K562 (cell line): ENCODE measurements at regions not wholly inside any gene's neighbourhood (a gene's known extent, or its start where the extent isn't known, plus 50 kb on each side); places are given as distances from the start of the nearest gene placed in this dataset.

Source experiments
- ATAC-seq: fragments of 200-7000 bp; cut with Tn5 transposase; 3 replicates; pipeline ENCODE4 v1.9.1; 2020; ENCODE audit warnings: moderate library complexity
- BruUV-seq: library from RNA; stranded (reverse); fragments of 400-500 nt; replicated peaks from 2 replicates; lab custom pipeline; 2021; lab: Mats Ljungman, UMichigan
- CTCF ChIA-PET: fragments of 300-600 bp; formaldehyde crosslinking; extraction: SDS; loops from one replicate; lab custom pipeline; 2021; ENCODE audit warnings: low intra/inter-chr PET ratio; lab: Yijun Ruan, JAX
- POLR2A ChIA-PET: fragments of 300-600, 350-650 bp; sonication (Branson Sonifier 250); formaldehyde crosslinking; extraction: SDS; loops from one replicate; lab custom pipeline; 2021; ENCODE audit warnings: antibody characterized with exemption, inconsistent platforms; lab: Yijun Ruan, JAX
- DNase-seq, 4 experiments: peaks; one replicate each; pipeline versions ENCODE4 v3.0.0 to v3.0.0-alpha.2; 2011 to 2018; ENCODE audit warnings: low spot score in 3 of 4, mixed read lengths in 3 of 4; ENCODE audit errors: extremely low read depth in 1 of 4
- FAIRE-seq: peaks from 2 replicates; lab custom pipeline; 2011; peaks lifted over from hg19 to GRCh38; lab: Jason Lieb, UNC
- H2AFZ ChIP-seq: 2 replicates; pipeline ENCODE4 v1.6.0; 2011; ENCODE audit warnings: low read depth, low read length, control low read depth, inconsistent platforms
- H3K27ac ChIP-seq: fragments of 200-600 bp; 3 replicates; pipeline ENCODE4 v1.8.0; 2011; ENCODE audit warnings: low read depth, mild to moderate bottlenecking, control low read depth, inconsistent platforms, low read length, moderate library complexity, mixed read lengths; ENCODE audit errors: extremely low read depth
- H3K27me3 ChIP-seq, 2 experiments: fragments of 300-600 bp in 1 of 2; 2 replicates in 1 of 2; 3 replicates in 1 of 2; pipeline versions ENCODE4 v1.6.0 to v1.8.0; 2011; ENCODE audit warnings: inconsistent platforms in 2 of 2, low read length in 2 of 2, mild to moderate bottlenecking in 1 of 2, mixed read lengths in 1 of 2, moderate library complexity in 1 of 2; ENCODE audit not compliant: control insufficient read depth in 2 of 2, insufficient read depth in 2 of 2
- H3K36me3 ChIP-seq: fragments of 300-600 bp; 3 replicates; pipeline ENCODE4 v1.8.0; 2011; ENCODE audit warnings: mild to moderate bottlenecking, low read length, inconsistent platforms; ENCODE audit not compliant: control insufficient read depth, insufficient read depth
- H3K4me1 ChIP-seq, 2 experiments: fragments of 200-600 bp in 1 of 2; replicated peaks in 1 of 2; 2 replicates in 1 of 2; 3 replicates in 1 of 2; pipeline versions ENCODE4 v1.5.1 to v1.8.0; 2011; ENCODE audit warnings: inconsistent platforms in 2 of 2, low read length in 2 of 2, mild to moderate bottlenecking in 1 of 2, mixed read lengths in 1 of 2, moderate library complexity in 1 of 2; ENCODE audit not compliant: control insufficient read depth in 2 of 2, insufficient read depth in 2 of 2
- H3K4me2 ChIP-seq: 2 replicates; pipeline ENCODE4 v1.6.1; 2011; ENCODE audit warnings: low read length, control low read depth, inconsistent platforms, mixed read lengths; ENCODE audit not compliant: insufficient read depth
- H3K4me3 ChIP-seq: fragments of 200-600 bp; sonication (generic), shearing (Covaris generic); 2 replicates; pipeline ENCODE4 v1.5.1; 2016; ENCODE audit warnings: control low read depth, inconsistent platforms
- H3K79me2 ChIP-seq: fragments of 200-600 bp; 3 replicates; pipeline ENCODE4 v1.8.0; 2011; ENCODE audit warnings: low read length, inconsistent platforms; ENCODE audit not compliant: control insufficient read depth, insufficient read depth
- H3K9ac ChIP-seq, 2 experiments: 2 replicates each; pipeline versions ENCODE4 v1.6.0 to v1.6.1; 2011; ENCODE audit warnings: low read depth in 2 of 2, low read length in 2 of 2, control low read depth in 1 of 2, inconsistent platforms in 1 of 2, mild to moderate bottlenecking in 1 of 2, mixed read lengths in 1 of 2; ENCODE audit not compliant: insufficient read depth in 1 of 2
- H3K9me1 ChIP-seq: one replicate; pipeline ENCODE4 v1.6.0; 2011; ENCODE audit warnings: inconsistent platforms, mild to moderate bottlenecking, low read length, moderate library complexity; ENCODE audit not compliant: control insufficient read depth, insufficient read depth
- H3K9me3 ChIP-seq: replicated peaks from 2 replicates; pipeline ENCODE4 v1.5.1; 2011; ENCODE audit warnings: low read depth, low read length, inconsistent platforms; ENCODE audit not compliant: control insufficient read depth, insufficient read depth
- H4K20me1 ChIP-seq: replicated peaks from 2 replicates; pipeline ENCODE4 v1.6.1; 2011; ENCODE audit warnings: low read length, inconsistent platforms, mixed read lengths; ENCODE audit not compliant: control insufficient read depth, insufficient read depth
- ETV5 ChIP-seq: sonication (generic); formaldehyde crosslinking; IDR thresholded peaks from 2 replicates; pipeline ENCODE4 v1.4.0; 2020; ENCODE audit warnings: low read depth, mild to moderate bottlenecking, missing genetic modification reagents
- HMG20B ChIP-seq: fragments of 250-450 bp; sonication (Bioruptor Pico); IDR thresholded peaks from 2 replicates; pipeline ENCODE4 v1.5.0; 2021; ENCODE audit warnings: mild to moderate bottlenecking
- KLF1 ChIP-seq: fragments of 450-650 bp; IDR thresholded peaks from 2 replicates; pipeline ENCODE4 v1.6.1; 2016; ENCODE audit warnings: missing genetic modification characterization, missing compliant biosample characterization
- MYC ChIP-seq, 2 experiments: fragments of 250-450 bp in 1 of 2; sonication (Bioruptor Pico) in 1 of 2; IDR thresholded peaks; 2 replicates each; pipeline versions ENCODE4 v1.5.1 to v1.6.1; 2012 to 2021; ENCODE audit warnings: low read depth in 2 of 2, borderline replicate concordance in 1 of 2, improper control_type of control experiment in 1 of 2, low read length in 1 of 2, mild to moderate bottlenecking in 1 of 2, moderate library complexity in 1 of 2
- RBM22 ChIP-seq: fragments of 200-400 bp; formaldehyde crosslinking; IDR thresholded peaks from 2 replicates; pipeline ENCODE4 v1.6.1; 2018; ENCODE audit warnings: low read length, low read depth; ENCODE audit not compliant: poor library complexity, severe bottlenecking
- RCOR1 ChIP-seq, 2 experiments: IDR thresholded peaks; 2 replicates each; pipeline ENCODE4 v1.6.1; 2012; ENCODE audit warnings: low read depth in 2 of 2, low read length in 2 of 2, borderline replicate concordance in 1 of 2, improper control_type of control experiment in 1 of 2
- THRAP3 ChIP-seq: fragments of 450-650 bp; IDR thresholded peaks from 2 replicates; pipeline ENCODE4 v1.6.1; 2016; ENCODE audit warnings: mild to moderate bottlenecking, inconsistent platforms, borderline replicate concordance
- ZNF584 ChIP-seq: fragments of 200-800 bp; sonication (Bioruptor generic); IDR thresholded peaks from 2 replicates; pipeline ENCODE4 v1.6.1; 2016; ENCODE audit warnings: low read depth, mild to moderate bottlenecking, missing genetic modification characterization, missing compliant biosample characterization
- WGBS: fragments of 100-300 bp; shearing (Covaris generic); methylation state at CpG from one replicate; pipeline ENCODE4 v1.1.6; 2016; ENCODE audit warnings: low coverage, mixed read lengths; ENCODE audit not compliant: insufficient coverage; ENCODE audit errors: missing lambda C conversion rate; 5-methylcytosine and 5-hydroxymethylcytosine counted together
- in situ Hi-C: fragments of 300-500 bp; cut with MboI; formaldehyde crosslinking; loops from 4 replicates; pipeline ENCODE4 v1.15.0; 2018; ENCODE audit warnings: inconsistent platforms, mixed read lengths
- intact Hi-C: fragments of 100-400 bp; cut with micrococcal nuclease; formaldehyde crosslinking; loops from 2 replicates; pipeline ENCODE4 v1.14.2; 2022
- TF ChIP-seq, protein P1 (sequence below): fragments of 450-650 bp; IDR thresholded peaks from 2 replicates; pipeline ENCODE4 v1.6.1; 2016
- TF ChIP-seq, protein P2 (sequence below): fragments of 250-450 bp; sonication (Bioruptor Pico); IDR thresholded peaks from 2 replicates; pipeline ENCODE4 v1.8.0; 2022; ENCODE audit warnings: moderate library complexity, mild to moderate bottlenecking, inconsistent platforms
- TF ChIP-seq, protein P3 (sequence below): IDR thresholded peaks from 2 replicates; pipeline ENCODE4 v1.6.1; 2011; ENCODE audit warnings: borderline replicate concordance, low read depth, mild to moderate bottlenecking, moderate library complexity, low read length; ENCODE audit not compliant: insufficient read depth, poor library complexity, severe bottlenecking
- TF ChIP-seq, protein P4 (sequence below), 2 experiments: fragments of 250-450 bp in 1 of 2; fragments of 450-650 bp in 1 of 2; sonication (Bioruptor Pico) in 1 of 2; IDR thresholded peaks; 2 replicates each; pipeline versions ENCODE4 v1.6.1 to v1.8.0; 2016 to 2021; ENCODE audit warnings: mild to moderate bottlenecking in 2 of 2, moderate library complexity in 2 of 2, missing compliant biosample characterization in 1 of 2, missing genetic modification characterization in 1 of 2

DNA sequence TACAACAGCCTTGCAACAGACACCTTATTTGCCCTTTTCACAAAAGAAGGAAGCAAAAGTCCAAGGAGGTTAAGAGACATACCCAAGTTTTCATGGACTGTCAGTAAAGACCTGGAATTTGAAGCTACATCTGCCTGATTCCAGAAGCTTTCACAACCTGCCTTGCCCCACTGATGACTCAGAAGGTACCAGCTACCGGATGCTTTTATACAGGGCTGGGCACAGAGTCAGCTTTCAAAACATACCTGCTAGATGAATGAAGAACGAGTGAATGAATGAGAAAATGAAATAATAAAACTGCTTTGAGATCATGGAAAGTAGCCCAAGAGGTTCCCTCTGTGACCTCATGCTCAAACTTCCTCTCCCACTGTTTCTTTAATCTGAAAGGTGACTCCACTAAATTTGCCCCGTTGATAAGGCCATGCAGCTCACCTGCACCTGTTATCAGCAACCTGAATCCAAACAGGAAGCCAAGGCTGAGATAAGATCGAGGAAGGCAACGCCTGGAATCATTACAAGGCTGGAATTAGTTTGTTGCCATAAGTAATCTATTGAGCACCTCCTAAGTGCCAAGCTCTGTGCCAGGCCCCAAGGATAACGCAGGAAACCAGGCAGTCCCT lies 151.5 kb downstream of the WDR11 start:
- no TSS peak for BruUV-seq
- H3K9me3 ChIP-seq: peaks cover 3% of the 10 kb centered on the region; the same call in 1 of the 2 replicates
- H2AFZ ChIP-seq: no peak overlapping the region
- ATAC-seq (no peak), DNase-seq (no peak), FAIRE-seq (no peak)
- H3K4me3 ChIP-seq: no peak overlapping the region
- H3K79me2 ChIP-seq: no peaks in the 10 kb centered on the region
- ChIA-PET POLR2A (no interaction called here), CTCF (no interaction called here)
- no peak overlapping the region for H3K9ac ChIP-seq
- no peaks in the 10 kb centered on the region for H4K20me1 ChIP-seq
- TF ChIP-seq KLF1 (no peak), ZNF584 (CRISPR knock-in tag) (no peak), RCOR1 (IDR thresholded peaks at IDR 0.05; ENCODE audit: borderline replicate concordance in 1 of 2, low read depth in 2 of 2, low read length in 2 of 2) (no peak), ETV5 (CRISPR knock-in tag) (no peak), HMG20B (CRISPR knock-in tag) (no peak), THRAP3 (no peak), RBM22 (no peak), MYC (IDR thresholded peaks at IDR 0.05; ENCODE audit: low read depth, low read length) (no peak), MYC (CRISPR knock-in tag; IDR thresholded peaks at IDR 0.05; ENCODE audit: borderline replicate concordance, low read depth) (no peak)
- TF ChIP-seq, protein P1, sequence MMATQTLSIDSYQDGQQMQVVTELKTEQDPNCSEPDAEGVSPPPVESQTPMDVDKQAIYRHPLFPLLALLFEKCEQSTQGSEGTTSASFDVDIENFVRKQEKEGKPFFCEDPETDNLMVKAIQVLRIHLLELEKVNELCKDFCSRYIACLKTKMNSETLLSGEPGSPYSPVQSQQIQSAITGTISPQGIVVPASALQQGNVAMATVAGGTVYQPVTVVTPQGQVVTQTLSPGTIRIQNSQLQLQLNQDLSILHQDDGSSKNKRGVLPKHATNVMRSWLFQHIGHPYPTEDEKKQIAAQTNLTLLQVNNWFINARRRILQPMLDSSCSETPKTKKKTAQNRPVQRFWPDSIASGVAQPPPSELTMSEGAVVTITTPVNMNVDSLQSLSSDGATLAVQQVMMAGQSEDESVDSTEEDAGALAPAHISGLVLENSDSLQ: no peak
- TF ChIP-seq, protein P2, sequence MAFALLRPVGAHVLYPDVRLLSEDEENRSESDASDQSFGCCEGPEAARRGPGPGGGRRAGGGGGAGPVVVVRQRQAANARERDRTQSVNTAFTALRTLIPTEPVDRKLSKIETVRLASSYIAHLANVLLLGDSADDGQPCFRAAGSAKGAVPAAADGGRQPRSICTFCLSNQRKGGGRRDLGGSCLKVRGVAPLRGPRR (CRISPR knock-in tag): no peak
- TF ChIP-seq, protein P3, sequence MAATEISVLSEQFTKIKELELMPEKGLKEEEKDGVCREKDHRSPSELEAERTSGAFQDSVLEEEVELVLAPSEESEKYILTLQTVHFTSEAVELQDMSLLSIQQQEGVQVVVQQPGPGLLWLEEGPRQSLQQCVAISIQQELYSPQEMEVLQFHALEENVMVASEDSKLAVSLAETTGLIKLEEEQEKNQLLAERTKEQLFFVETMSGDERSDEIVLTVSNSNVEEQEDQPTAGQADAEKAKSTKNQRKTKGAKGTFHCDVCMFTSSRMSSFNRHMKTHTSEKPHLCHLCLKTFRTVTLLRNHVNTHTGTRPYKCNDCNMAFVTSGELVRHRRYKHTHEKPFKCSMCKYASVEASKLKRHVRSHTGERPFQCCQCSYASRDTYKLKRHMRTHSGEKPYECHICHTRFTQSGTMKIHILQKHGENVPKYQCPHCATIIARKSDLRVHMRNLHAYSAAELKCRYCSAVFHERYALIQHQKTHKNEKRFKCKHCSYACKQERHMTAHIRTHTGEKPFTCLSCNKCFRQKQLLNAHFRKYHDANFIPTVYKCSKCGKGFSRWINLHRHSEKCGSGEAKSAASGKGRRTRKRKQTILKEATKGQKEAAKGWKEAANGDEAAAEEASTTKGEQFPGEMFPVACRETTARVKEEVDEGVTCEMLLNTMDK: no peak
- TF ChIP-seq, protein P4, sequence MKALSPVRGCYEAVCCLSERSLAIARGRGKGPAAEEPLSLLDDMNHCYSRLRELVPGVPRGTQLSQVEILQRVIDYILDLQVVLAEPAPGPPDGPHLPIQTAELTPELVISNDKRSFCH (CRISPR knock-in tag; IDR thresholded peaks at IDR 0.05): no peak
- TF ChIP-seq, protein P4 (tag; IDR thresholded peaks at IDR 0.05): no peak
- H3K9me1 ChIP-seq: no peaks in the 10 kb centered on the region
- H3K27me3 ChIP-seq: no peaks in the 10 kb centered on the region
- intact Hi-C loops (no loop called here), in situ Hi-C loops (no loop called here)
- 0% methylated on average over 6 of the region's 6 CpGs for WGBS
- H3K4me1 ChIP-seq: no peaks in the 10 kb centered on the region
- no peaks in the 10 kb centered on the region for H3K36me3 ChIP-seq
- H3K4me2 ChIP-seq: no peak overlapping the region
- no peak overlapping the region for H3K27ac ChIP-seq
